K562 (cell line): ENCODE measurements at regions not wholly inside any gene's neighbourhood (a gene's known extent, or its start where the extent isn't known, plus 50 kb on each side); places are given as distances from the start of the nearest gene placed in this dataset.

Source experiments
- ATAC-seq: fragments of 200-7000 bp; cut with Tn5 transposase; 3 replicates; pipeline ENCODE4 v1.9.1; 2020; ENCODE audit warnings: moderate library complexity
- BruUV-seq: library from RNA; stranded (reverse); fragments of 400-500 nt; replicated peaks from 2 replicates; lab custom pipeline; 2021; lab: Mats Ljungman, UMichigan
- CTCF ChIA-PET: fragments of 300-600 bp; formaldehyde crosslinking; extraction: SDS; loops from one replicate; lab custom pipeline; 2021; ENCODE audit warnings: low intra/inter-chr PET ratio; lab: Yijun Ruan, JAX
- POLR2A ChIA-PET: fragments of 300-600, 350-650 bp; sonication (Branson Sonifier 250); formaldehyde crosslinking; extraction: SDS; loops from one replicate; lab custom pipeline; 2021; ENCODE audit warnings: antibody characterized with exemption, inconsistent platforms; lab: Yijun Ruan, JAX
- DNase-seq, 4 experiments: peaks; one replicate each; pipeline versions ENCODE4 v3.0.0 to v3.0.0-alpha.2; 2011 to 2018; ENCODE audit warnings: low spot score in 3 of 4, mixed read lengths in 3 of 4; ENCODE audit errors: extremely low read depth in 1 of 4
- FAIRE-seq: peaks from 2 replicates; lab custom pipeline; 2011; peaks lifted over from hg19 to GRCh38; lab: Jason Lieb, UNC
- H2AFZ ChIP-seq: 2 replicates; pipeline ENCODE4 v1.6.0; 2011; ENCODE audit warnings: low read depth, low read length, control low read depth, inconsistent platforms
- H3K27ac ChIP-seq: fragments of 200-600 bp; 3 replicates; pipeline ENCODE4 v1.8.0; 2011; ENCODE audit warnings: low read depth, mild to moderate bottlenecking, control low read depth, inconsistent platforms, low read length, moderate library complexity, mixed read lengths; ENCODE audit errors: extremely low read depth
- H3K27me3 ChIP-seq, 2 experiments: fragments of 300-600 bp in 1 of 2; 2 replicates in 1 of 2; 3 replicates in 1 of 2; pipeline versions ENCODE4 v1.6.0 to v1.8.0; 2011; ENCODE audit warnings: inconsistent platforms in 2 of 2, low read length in 2 of 2, mild to moderate bottlenecking in 1 of 2, mixed read lengths in 1 of 2, moderate library complexity in 1 of 2; ENCODE audit not compliant: control insufficient read depth in 2 of 2, insufficient read depth in 2 of 2
- H3K36me3 ChIP-seq: fragments of 300-600 bp; 3 replicates; pipeline ENCODE4 v1.8.0; 2011; ENCODE audit warnings: mild to moderate bottlenecking, low read length, inconsistent platforms; ENCODE audit not compliant: control insufficient read depth, insufficient read depth
- H3K4me1 ChIP-seq, 2 experiments: fragments of 200-600 bp in 1 of 2; replicated peaks in 1 of 2; 2 replicates in 1 of 2; 3 replicates in 1 of 2; pipeline versions ENCODE4 v1.5.1 to v1.8.0; 2011; ENCODE audit warnings: inconsistent platforms in 2 of 2, low read length in 2 of 2, mild to moderate bottlenecking in 1 of 2, mixed read lengths in 1 of 2, moderate library complexity in 1 of 2; ENCODE audit not compliant: control insufficient read depth in 2 of 2, insufficient read depth in 2 of 2
- H3K4me2 ChIP-seq: 2 replicates; pipeline ENCODE4 v1.6.1; 2011; ENCODE audit warnings: low read length, control low read depth, inconsistent platforms, mixed read lengths; ENCODE audit not compliant: insufficient read depth
- H3K4me3 ChIP-seq: fragments of 200-600 bp; sonication (generic), shearing (Covaris generic); 2 replicates; pipeline ENCODE4 v1.5.1; 2016; ENCODE audit warnings: control low read depth, inconsistent platforms
- H3K79me2 ChIP-seq: fragments of 200-600 bp; 3 replicates; pipeline ENCODE4 v1.8.0; 2011; ENCODE audit warnings: low read length, inconsistent platforms; ENCODE audit not compliant: control insufficient read depth, insufficient read depth
- H3K9ac ChIP-seq, 2 experiments: 2 replicates each; pipeline versions ENCODE4 v1.6.0 to v1.6.1; 2011; ENCODE audit warnings: low read depth in 2 of 2, low read length in 2 of 2, control low read depth in 1 of 2, inconsistent platforms in 1 of 2, mild to moderate bottlenecking in 1 of 2, mixed read lengths in 1 of 2; ENCODE audit not compliant: insufficient read depth in 1 of 2
- H3K9me1 ChIP-seq: one replicate; pipeline ENCODE4 v1.6.0; 2011; ENCODE audit warnings: inconsistent platforms, mild to moderate bottlenecking, low read length, moderate library complexity; ENCODE audit not compliant: control insufficient read depth, insufficient read depth
- H3K9me3 ChIP-seq: replicated peaks from 2 replicates; pipeline ENCODE4 v1.5.1; 2011; ENCODE audit warnings: low read depth, low read length, inconsistent platforms; ENCODE audit not compliant: control insufficient read depth, insufficient read depth
- H4K20me1 ChIP-seq: replicated peaks from 2 replicates; pipeline ENCODE4 v1.6.1; 2011; ENCODE audit warnings: low read length, inconsistent platforms, mixed read lengths; ENCODE audit not compliant: control insufficient read depth, insufficient read depth
- ARID4B ChIP-seq: sonication (generic); formaldehyde crosslinking; IDR thresholded peaks from 2 replicates; pipeline ENCODE4 v1.8.0; 2022; ENCODE audit warnings: mild to moderate bottlenecking, missing genetic modification reagents
- CGGBP1 ChIP-seq: fragments of 250-450 bp; sonication (Bioruptor Pico); IDR thresholded peaks from 2 replicates; pipeline ENCODE4 v1.9.0; 2021; ENCODE audit warnings: mild to moderate bottlenecking
- FIP1L1 ChIP-seq: fragments of 200-400 bp; formaldehyde crosslinking; IDR thresholded peaks from 2 replicates; pipeline ENCODE4 v1.6.1; 2018; ENCODE audit warnings: mild to moderate bottlenecking, low read depth, low read length; ENCODE audit not compliant: poor library complexity, severe bottlenecking
- GTF2F1 ChIP-seq: IDR thresholded peaks from 2 replicates; pipeline ENCODE4 v1.6.1; 2011; ENCODE audit warnings: low read depth, low read length, improper control_type of control experiment
- HDAC8 ChIP-seq: fragments of 450-650 bp; IDR thresholded peaks from 2 replicates; pipeline ENCODE4 v1.6.1; 2016; ENCODE audit warnings: mild to moderate bottlenecking, missing genetic modification characterization, moderate library complexity, missing compliant biosample characterization
- HEY1 ChIP-seq: fragments of 250-450 bp; sonication (Bioruptor Pico); IDR thresholded peaks from 2 replicates; pipeline ENCODE4 v1.5.0; 2020; ENCODE audit warnings: mild to moderate bottlenecking, moderate library complexity, borderline replicate concordance
- NCOA2 ChIP-seq, 2 experiments: fragments of 450-650 bp; IDR thresholded peaks; 2 replicates each; pipeline ENCODE4 v1.6.1; 2018; ENCODE audit warnings: mild to moderate bottlenecking in 2 of 2, moderate library complexity in 1 of 2; ENCODE audit not compliant: partially characterized antibody in 2 of 2
- NFATC3 ChIP-seq: fragments of 450-650 bp; IDR thresholded peaks from 2 replicates; pipeline ENCODE4 v1.6.1; 2017; ENCODE audit warnings: mild to moderate bottlenecking
- PHF20 ChIP-seq: fragments of 450-650 bp; IDR thresholded peaks from 2 replicates; pipeline ENCODE4 v1.6.1; 2018; ENCODE audit not compliant: partially characterized antibody
- SREBF1 ChIP-seq: fragments of 150-350 bp; IDR thresholded peaks from 2 replicates; pipeline ENCODE4 v1.6.1; 2014; ENCODE audit warnings: antibody characterized with exemption, low read depth, low read length, borderline replicate concordance
- TFAM ChIP-seq: fragments of 250-450 bp; sonication (Bioruptor Pico); conservative IDR thresholded peaks from 2 replicates; pipeline ENCODE4 v1.5.0; 2021; ENCODE audit warnings: mild to moderate bottlenecking, moderate library complexity
- VEZF1 ChIP-seq: fragments of 200-800 bp; sonication (Bioruptor generic); IDR thresholded peaks from 2 replicates; pipeline ENCODE4 v1.6.1; 2017; ENCODE audit warnings: missing genetic modification characterization, missing compliant biosample characterization
- ZMIZ1 ChIP-seq, 2 experiments: fragments of 150-350 bp in 1 of 2; IDR thresholded peaks; 2 replicates each; pipeline ENCODE4 v1.6.1; 2012 to 2016; ENCODE audit warnings: low read depth in 2 of 2, low read length in 2 of 2, mild to moderate bottlenecking in 1 of 2, moderate library complexity in 1 of 2
- WGBS: fragments of 100-300 bp; shearing (Covaris generic); methylation state at CpG from one replicate; pipeline ENCODE4 v1.1.6; 2016; ENCODE audit warnings: low coverage, mixed read lengths; ENCODE audit not compliant: insufficient coverage; ENCODE audit errors: missing lambda C conversion rate; 5-methylcytosine and 5-hydroxymethylcytosine counted together
- in situ Hi-C: fragments of 300-500 bp; cut with MboI; formaldehyde crosslinking; loops from 4 replicates; pipeline ENCODE4 v1.15.0; 2018; ENCODE audit warnings: inconsistent platforms, mixed read lengths
- intact Hi-C: fragments of 100-400 bp; cut with micrococcal nuclease; formaldehyde crosslinking; loops from 2 replicates; pipeline ENCODE4 v1.14.2; 2022

- ATAC-seq (no peak), FAIRE-seq (no peak), DNase-seq (no peak)
- Histone ChIP-seq H3K9me3 (no peaks in the 10 kb centered on the region), H3K9me1 (no peaks in the 10 kb centered on the region), H3K4me3 (no peak overlapping the region), H3K4me2 (no peak overlapping the region), H3K27me3 (no peaks in the 10 kb centered on the region), H4K20me1 (no peaks in the 10 kb centered on the region), H2AFZ (no peak overlapping the region), H3K27ac (no peak overlapping the region), H3K4me1 (no peaks in the 10 kb centered on the region), H3K36me3 (no peaks in the 10 kb centered on the region), H3K9ac (no peak overlapping the region), H3K79me2 (no peaks in the 10 kb centered on the region)
- 0% methylated on average over 3 of the region's 3 CpGs for WGBS
- in situ Hi-C loops (no loop called here), intact Hi-C loops (no loop called here)
- BruUV-seq = no TSS peak
- ChIA-PET POLR2A (no interaction called here), CTCF (no interaction called here)
- TF ChIP-seq ZMIZ1 (IDR thresholded peaks at IDR 0.05; ENCODE audit: low read depth in 2 of 2, low read length in 2 of 2) (no peak), ARID4B (CRISPR knock-in tag) (no peak), HDAC8 (tag) (no peak), VEZF1 (CRISPR knock-in tag) (no peak), PHF20 (no peak), TFAM (no peak), HEY1 (no peak), NFATC3 (no peak), NCOA2 (IDR thresholded peaks at IDR 0.05; ENCODE audit: partially characterized antibody in 2 of 2) (no peak), SREBF1 (no peak), FIP1L1 (no peak), CGGBP1 (CRISPR knock-in tag) (no peak), GTF2F1 (no peak)
Measured at GRCh38 chr4:31039382-31039781, 319.2 kb downstream of the PCDH7 start.
